GM12872 (cell line): ENCODE measurements at regions not wholly inside any gene's neighbourhood (a gene's known extent, or its start where the extent isn't known, plus 50 kb on each side); places are given as distances from the start of the nearest gene placed in this dataset.

ENCODE experiments used
- TF ChIP-seq, protein P1 (sequence below): IDR thresholded peaks from 3 replicates; pipeline ENCODE4 v1.5.1; 2011; ENCODE audit warnings: low read depth, mild to moderate bottlenecking, low read length, moderate library complexity; ENCODE audit not compliant: insufficient read depth

DNA sequence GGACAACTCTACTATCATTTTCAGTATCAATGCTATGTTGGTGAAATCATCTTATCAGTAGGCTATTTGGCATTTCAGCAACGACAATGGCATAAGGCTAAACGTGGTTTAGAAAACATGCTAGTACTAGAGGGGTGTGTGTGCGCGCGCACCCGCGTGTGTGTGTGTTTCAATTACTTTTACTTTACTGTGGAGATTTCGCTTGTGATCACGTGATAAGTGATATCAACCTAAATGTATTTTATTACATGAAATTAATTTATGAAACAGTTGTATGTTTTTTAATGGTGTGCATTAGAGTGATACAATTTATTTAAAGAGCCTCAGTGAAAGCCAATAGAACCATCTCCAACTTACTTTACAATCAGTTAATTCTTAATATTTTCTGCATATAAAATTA is 587.9 kb upstream of the ITGA1 start:
- TF ChIP-seq, protein P1, sequence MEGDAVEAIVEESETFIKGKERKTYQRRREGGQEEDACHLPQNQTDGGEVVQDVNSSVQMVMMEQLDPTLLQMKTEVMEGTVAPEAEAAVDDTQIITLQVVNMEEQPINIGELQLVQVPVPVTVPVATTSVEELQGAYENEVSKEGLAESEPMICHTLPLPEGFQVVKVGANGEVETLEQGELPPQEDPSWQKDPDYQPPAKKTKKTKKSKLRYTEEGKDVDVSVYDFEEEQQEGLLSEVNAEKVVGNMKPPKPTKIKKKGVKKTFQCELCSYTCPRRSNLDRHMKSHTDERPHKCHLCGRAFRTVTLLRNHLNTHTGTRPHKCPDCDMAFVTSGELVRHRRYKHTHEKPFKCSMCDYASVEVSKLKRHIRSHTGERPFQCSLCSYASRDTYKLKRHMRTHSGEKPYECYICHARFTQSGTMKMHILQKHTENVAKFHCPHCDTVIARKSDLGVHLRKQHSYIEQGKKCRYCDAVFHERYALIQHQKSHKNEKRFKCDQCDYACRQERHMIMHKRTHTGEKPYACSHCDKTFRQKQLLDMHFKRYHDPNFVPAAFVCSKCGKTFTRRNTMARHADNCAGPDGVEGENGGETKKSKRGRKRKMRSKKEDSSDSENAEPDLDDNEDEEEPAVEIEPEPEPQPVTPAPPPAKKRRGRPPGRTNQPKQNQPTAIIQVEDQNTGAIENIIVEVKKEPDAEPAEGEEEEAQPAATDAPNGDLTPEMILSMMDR = no peak

DNA sequence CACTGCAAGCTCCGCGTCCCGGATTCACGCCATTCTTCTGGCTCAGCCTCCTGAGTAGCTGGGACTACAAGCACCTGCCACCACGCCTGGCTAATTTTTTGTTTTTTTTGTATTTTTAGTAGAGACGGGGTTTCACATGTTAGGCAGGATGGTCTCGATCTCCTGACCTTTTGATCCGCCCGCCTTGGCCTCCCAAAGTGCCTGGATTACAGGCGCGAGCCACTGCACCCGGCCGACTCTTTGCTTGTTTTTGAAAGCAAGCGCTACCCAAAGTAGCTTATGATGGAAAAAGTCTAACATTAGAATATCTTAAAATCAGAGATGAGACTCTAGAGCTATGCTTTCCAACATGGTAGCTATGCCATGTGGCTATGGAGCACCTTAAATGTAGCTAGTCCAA is 585.5 kb upstream of the ITGA1 start:
- TF ChIP-seq, protein P1 = no peak

DNA sequence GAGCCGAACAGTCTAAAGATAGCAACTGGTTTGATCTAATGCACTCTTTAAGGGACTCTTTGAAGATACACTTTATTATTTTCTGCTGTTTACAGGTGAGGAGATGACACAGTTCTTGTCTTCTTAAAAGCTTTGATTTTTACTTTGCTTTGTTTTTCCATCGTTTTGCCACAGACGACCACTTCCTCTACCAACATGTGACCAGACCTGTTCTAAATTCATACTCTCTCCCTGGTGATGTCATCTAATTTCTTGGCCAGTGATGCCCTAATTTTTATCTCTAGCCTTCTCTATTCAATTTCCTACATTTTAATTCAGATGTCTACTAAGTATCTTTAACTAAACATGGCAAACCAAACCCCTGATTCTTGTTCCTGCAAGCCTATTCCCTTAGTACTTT is 583.4 kb upstream of the ITGA1 start:
- TF ChIP-seq, protein P1 = no peak
